Neural crest cell (in vitro differentiated cells): ENCODE measurements at regions not wholly inside any gene's neighbourhood (a gene's known extent, or its start where the extent isn't known, plus 50 kb on each side); places are given as distances from the start of the nearest gene placed in this dataset.

Experiments used
- DNase-seq: peaks from one replicate; pipeline ENCODE4 v3.0.0; 2021; ENCODE audit warnings: low read depth, mixed read lengths, low spot score
- H3K27ac Mint-ChIP-seq: one replicate; pipeline ENCODE4 v1.8.0; 2021; ENCODE audit warnings: mild to moderate bottlenecking, mixed read lengths; ENCODE audit not compliant: unreplicated experiment
- H3K27me3 Mint-ChIP-seq: 2 replicates; pipeline ENCODE4 v1.8.0; 2021; ENCODE audit warnings: low read depth, mild to moderate bottlenecking, mixed read lengths
- H3K36me3 Mint-ChIP-seq: 2 replicates; pipeline ENCODE4 v1.8.0; 2021; ENCODE audit warnings: low read depth, mild to moderate bottlenecking, mixed read lengths
- H3K4me1 Mint-ChIP-seq: 2 replicates; pipeline ENCODE4 v1.8.0; 2021; ENCODE audit warnings: mixed read lengths
- H3K4me3 Mint-ChIP-seq: one replicate; pipeline ENCODE4 v1.8.0; 2021; ENCODE audit warnings: mild to moderate bottlenecking, mixed read lengths
- H3K9me3 Mint-ChIP-seq: 2 replicates; pipeline ENCODE4 v1.8.0; 2021; ENCODE audit warnings: mixed read lengths
- CTCF ChIP-seq: fragments of 200-600 bp; sonication (generic); conservative IDR thresholded peaks from 2 replicates; pipeline ENCODE4 v1.5.0; 2021; ENCODE audit warnings: antibody characterized with exemption, mild to moderate bottlenecking

GRCh38 chr7:116394106-116394505 is 105.4 kb upstream of the CAV2 start:
- Mint-ChIP-seq H3K4me3 (no peak overlapping the region), H3K36me3 (peaks cover 3% of the 10 kb centered on the region), H3K27ac (no peak overlapping the region), H3K9me3 (peaks cover 2% of the 10 kb centered on the region), H3K27me3 (no peaks in the 10 kb centered on the region), H3K4me1 (peaks cover 14% of the 10 kb centered on the region)
- TF ChIP-seq CTCF = no peak
- no peak for DNase-seq

GRCh38 chr7:116395141-116395791 is 104.3 kb upstream of the CAV2 start:
- no peak for DNase-seq
- no peak overlapping the region for H3K27ac Mint-ChIP-seq
- no peaks in the 10 kb centered on the region for H3K27me3 Mint-ChIP-seq
- no peak for TF ChIP-seq CTCF
- H3K4me3 Mint-ChIP-seq = no peak overlapping the region
- peaks cover 2% of the 10 kb centered on the region for H3K9me3 Mint-ChIP-seq
- H3K4me1 Mint-ChIP-seq = peaks cover 14% of the 10 kb centered on the region
- H3K36me3 Mint-ChIP-seq = peaks cover 3% of the 10 kb centered on the region

GRCh38 chr7:116398672-116399071 is 100.9 kb upstream of the CAV2 start:
- no peaks in the 10 kb centered on the region for H3K27me3 Mint-ChIP-seq
- H3K27ac Mint-ChIP-seq = no peak overlapping the region
- H3K36me3 Mint-ChIP-seq = peaks cover 3% of the 10 kb centered on the region
- no peak for TF ChIP-seq CTCF
- no peak for DNase-seq
- H3K4me3 Mint-ChIP-seq = no peak overlapping the region
- peaks cover 2% of the 10 kb centered on the region for H3K9me3 Mint-ChIP-seq
- peaks cover 16% of the 10 kb centered on the region for H3K4me1 Mint-ChIP-seq

- H3K4me3 Mint-ChIP-seq = no peak overlapping the region
- H3K36me3 Mint-ChIP-seq = peaks cover 3% of the 10 kb centered on the region
- no peak for TF ChIP-seq CTCF
- H3K4me1 Mint-ChIP-seq = peaks cover 10% of the 10 kb centered on the region
- H3K27ac Mint-ChIP-seq = no peak overlapping the region
- H3K27me3 Mint-ChIP-seq = no peaks in the 10 kb centered on the region
- DNase-seq = no peak
- peaks cover 2% of the 10 kb centered on the region for H3K9me3 Mint-ChIP-seq
Observed at GRCh38 chr7:116399819-116400218, 99.7 kb upstream of the CAV2 start.

GRCh38 chr7:116400522-116400921 is 99.0 kb upstream of the CAV2 start:
- TF ChIP-seq CTCF = no peak
- Mint-ChIP-seq H3K27ac (no peak overlapping the region), H3K4me3 (no peak overlapping the region), H3K4me1 (peaks cover 5% of the 10 kb centered on the region), H3K27me3 (no peaks in the 10 kb centered on the region), H3K9me3 (peaks cover 2% of the 10 kb centered on the region), H3K36me3 (peaks cover 3% of the 10 kb centered on the region)
- no peak for DNase-seq
